Caco-2 (cell line): ENCODE measurements at regions not wholly inside any gene's neighbourhood (a gene's known extent, or its start where the extent isn't known, plus 50 kb on each side); places are given as distances from the start of the nearest gene placed in this dataset.

ENCODE experiments used
- BruUV-seq: library from RNA; stranded (reverse); fragments of 400-500 nt; replicated peaks from 2 replicates; lab custom pipeline; 2021; lab: Mats Ljungman, UMichigan
- CTCF ChIA-PET: fragments of 300-600 bp; sonication (Branson Sonifier 250); formaldehyde crosslinking; loops from one replicate; lab custom pipeline; 2022; ENCODE audit warnings: antibody characterized with exemption; lab: Charles Lee
- POLR2A ChIA-PET: fragments of 300-600 bp; sonication (Branson Sonifier 250); formaldehyde crosslinking; loops from one replicate; lab custom pipeline; 2022; ENCODE audit warnings: antibody characterized with exemption; lab: Charles Lee
- DNase-seq, 2 experiments: peaks; one replicate each; pipeline versions ENCODE4 v3.0.0 to v3.0.0-alpha.2; 2020 to 2022
- H3K27me3 ChIP-seq: replicated peaks from 2 replicates; pipeline ENCODE4 v1.6.0; 2011; ENCODE audit warnings: low read length; ENCODE audit not compliant: control insufficient read depth, insufficient read depth
- H3K36me3 ChIP-seq: 2 replicates; pipeline ENCODE4 v1.5.1; 2011; ENCODE audit warnings: low read length; ENCODE audit not compliant: control insufficient read depth, insufficient read depth
- H3K4me1 ChIP-seq: fragments of 250-450 bp; sonication (Bioruptor Pico); 2 replicates; pipeline ENCODE4 v1.5.1; 2020; ENCODE audit warnings: mild to moderate bottlenecking
- H3K4me3 ChIP-seq: 2 replicates; pipeline ENCODE4 v1.5.1; 2011; ENCODE audit warnings: low read depth, mild to moderate bottlenecking, control low read depth, low read length
- H3K9me3 ChIP-seq: fragments of 250-450 bp; sonication (Bioruptor Pico); 2 replicates; pipeline ENCODE4 v1.5.1; 2020; ENCODE audit warnings: mild to moderate bottlenecking, moderate library complexity
- H3K27ac Mint-ChIP-seq: one replicate; pipeline ENCODE4 v1.8.0; 2022; ENCODE audit warnings: mixed read lengths; ENCODE audit not compliant: unreplicated experiment
- H3K27me3 Mint-ChIP-seq: one replicate; pipeline ENCODE4 v1.8.0; 2022; ENCODE audit warnings: mixed read lengths; ENCODE audit not compliant: insufficient read depth, unreplicated experiment
- H3K36me3 Mint-ChIP-seq: one replicate; pipeline ENCODE4 v1.8.0; 2022; ENCODE audit warnings: mild to moderate bottlenecking, mixed read lengths; ENCODE audit not compliant: insufficient read depth, unreplicated experiment
- H3K4me1 Mint-ChIP-seq: one replicate; pipeline ENCODE4 v1.8.0; 2022; ENCODE audit warnings: low read depth, mixed read lengths; ENCODE audit not compliant: unreplicated experiment
- H3K4me3 Mint-ChIP-seq: one replicate; pipeline ENCODE4 v1.8.0; 2022; ENCODE audit warnings: mild to moderate bottlenecking, moderate library complexity, mixed read lengths; ENCODE audit not compliant: unreplicated experiment
- H3K9me3 Mint-ChIP-seq: one replicate; pipeline ENCODE4 v1.8.0; 2022; ENCODE audit warnings: mixed read lengths; ENCODE audit not compliant: unreplicated experiment
- intact Hi-C: fragments of 100-400 bp; cut with micrococcal nuclease; formaldehyde crosslinking; loops from one replicate; pipeline ENCODE4 v1.10.0; 2022; ENCODE audit not compliant: unreplicated experiment
- TF ChIP-seq, protein P1 (sequence below), 2 experiments: fragments of 200-600 bp in 1 of 2; IDR thresholded peaks; 1 replicate in 1 of 2; 2 replicates in 1 of 2; pipeline versions ENCODE4 v1.5.1 to v1.8.0; 2011 to 2022; ENCODE audit warnings: antibody characterized with exemption in 1 of 2, control low read depth in 1 of 2, inconsistent platforms in 1 of 2, low read depth in 1 of 2, low read length in 1 of 2, mild to moderate bottlenecking in 1 of 2, moderate library complexity in 1 of 2; ENCODE audit not compliant: insufficient read depth in 1 of 2, severe bottlenecking in 1 of 2, unreplicated experiment in 1 of 2

DNA sequence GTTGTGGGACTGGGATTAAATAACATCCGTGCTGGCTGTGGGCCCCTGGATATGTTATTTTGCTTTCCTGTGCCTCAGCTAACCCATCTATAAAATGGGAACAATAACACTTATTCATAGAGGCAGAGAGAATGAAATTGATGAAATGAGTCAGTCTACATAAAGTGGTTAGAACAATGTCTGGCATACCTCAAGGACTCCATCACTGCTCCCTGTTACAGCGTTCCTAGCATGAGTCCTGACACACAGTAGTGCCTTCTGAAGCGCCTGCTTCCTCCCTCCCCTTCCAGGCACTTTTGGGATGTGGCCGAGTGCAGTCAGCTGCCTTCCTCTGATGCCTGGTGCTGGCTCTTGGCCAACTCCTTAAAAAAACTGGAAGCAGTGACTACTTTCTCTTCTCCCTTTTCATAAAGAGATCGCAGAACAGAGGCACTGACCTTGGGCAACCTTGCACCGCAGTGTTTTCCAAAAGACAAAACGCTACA is 108.4 kb upstream of the ZMIZ1 start:
- Mint-ChIP-seq H3K36me3 (no peaks in the 10 kb centered on the region), H3K4me1 (peaks cover 8% of the 10 kb centered on the region), H3K9me3 (no peaks in the 10 kb centered on the region), H3K4me3 (no peak overlapping the region), H3K27me3 (no peaks in the 10 kb centered on the region), H3K27ac (no peak overlapping the region)
- peaks cover 8% of the 10 kb centered on the region for H3K4me1 ChIP-seq
- no peak for DNase-seq
- CTCF ChIA-PET, result no interaction called here
- no peaks in the 10 kb centered on the region for H3K36me3 ChIP-seq
- TF ChIP-seq, protein P1, sequence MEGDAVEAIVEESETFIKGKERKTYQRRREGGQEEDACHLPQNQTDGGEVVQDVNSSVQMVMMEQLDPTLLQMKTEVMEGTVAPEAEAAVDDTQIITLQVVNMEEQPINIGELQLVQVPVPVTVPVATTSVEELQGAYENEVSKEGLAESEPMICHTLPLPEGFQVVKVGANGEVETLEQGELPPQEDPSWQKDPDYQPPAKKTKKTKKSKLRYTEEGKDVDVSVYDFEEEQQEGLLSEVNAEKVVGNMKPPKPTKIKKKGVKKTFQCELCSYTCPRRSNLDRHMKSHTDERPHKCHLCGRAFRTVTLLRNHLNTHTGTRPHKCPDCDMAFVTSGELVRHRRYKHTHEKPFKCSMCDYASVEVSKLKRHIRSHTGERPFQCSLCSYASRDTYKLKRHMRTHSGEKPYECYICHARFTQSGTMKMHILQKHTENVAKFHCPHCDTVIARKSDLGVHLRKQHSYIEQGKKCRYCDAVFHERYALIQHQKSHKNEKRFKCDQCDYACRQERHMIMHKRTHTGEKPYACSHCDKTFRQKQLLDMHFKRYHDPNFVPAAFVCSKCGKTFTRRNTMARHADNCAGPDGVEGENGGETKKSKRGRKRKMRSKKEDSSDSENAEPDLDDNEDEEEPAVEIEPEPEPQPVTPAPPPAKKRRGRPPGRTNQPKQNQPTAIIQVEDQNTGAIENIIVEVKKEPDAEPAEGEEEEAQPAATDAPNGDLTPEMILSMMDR (IDR thresholded peaks at IDR 0.05; ENCODE audit: insufficient read depth in 1 of 2, low read depth in 1 of 2, low read length in 1 of 2, severe bottlenecking in 1 of 2, unreplicated experiment in 1 of 2), result no peak
- BruUV-seq, result no TSS peak
- intact Hi-C loops, result no loop called here
- H3K27me3 ChIP-seq, result no peaks in the 10 kb centered on the region
- no peak overlapping the region for H3K4me3 ChIP-seq
- POLR2A ChIA-PET, result no interaction called here
- no peaks in the 10 kb centered on the region for H3K9me3 ChIP-seq

DNA sequence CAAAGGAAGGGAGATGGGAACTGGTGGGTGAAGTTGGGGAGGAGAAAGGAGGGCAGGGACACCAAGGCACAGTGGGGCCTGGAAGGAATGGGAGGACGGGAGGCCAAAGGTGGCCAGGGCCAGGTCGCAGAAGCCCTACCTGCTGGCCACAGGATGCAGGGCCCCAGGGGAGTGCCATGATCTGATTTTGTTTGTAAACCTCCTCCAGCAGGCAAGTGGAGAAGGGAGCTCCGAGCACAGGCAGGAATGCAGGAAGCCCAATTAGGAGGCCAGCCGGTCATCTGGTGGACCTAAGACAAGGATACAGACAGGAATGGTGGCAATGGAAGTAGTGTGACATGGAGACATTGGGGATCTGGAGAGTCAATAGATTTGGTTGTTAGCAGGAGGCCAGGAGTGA is 107.0 kb upstream of the ZMIZ1 start:
- ChIA-PET CTCF (interaction anchor here (1.0 kb wide), 1 partner anchor 104 kb away, joined by 4 read pairs; no protein-coding TSS in a partner anchor), POLR2A (no interaction called here)
- Histone ChIP-seq H3K9me3 (no peaks in the 10 kb centered on the region), H3K36me3 (no peaks in the 10 kb centered on the region), H3K4me3 (no peak overlapping the region), H3K27me3 (no peaks in the 10 kb centered on the region), H3K4me1 (peaks cover 14% of the 10 kb centered on the region)
- Mint-ChIP-seq H3K4me3 (no peak overlapping the region), H3K4me1 (peaks cover 10% of the 10 kb centered on the region), H3K36me3 (no peaks in the 10 kb centered on the region), H3K27me3 (no peaks in the 10 kb centered on the region), H3K9me3 (no peaks in the 10 kb centered on the region), H3K27ac (no peak overlapping the region)
- no peak for DNase-seq
- intact Hi-C loops, result no loop called here
- BruUV-seq, result no TSS peak
- TF ChIP-seq, protein P1 (IDR thresholded peaks at IDR 0.05; ENCODE audit: insufficient read depth in 1 of 2, low read depth in 1 of 2, low read length in 1 of 2, severe bottlenecking in 1 of 2, unreplicated experiment in 1 of 2), result no peak

DNA sequence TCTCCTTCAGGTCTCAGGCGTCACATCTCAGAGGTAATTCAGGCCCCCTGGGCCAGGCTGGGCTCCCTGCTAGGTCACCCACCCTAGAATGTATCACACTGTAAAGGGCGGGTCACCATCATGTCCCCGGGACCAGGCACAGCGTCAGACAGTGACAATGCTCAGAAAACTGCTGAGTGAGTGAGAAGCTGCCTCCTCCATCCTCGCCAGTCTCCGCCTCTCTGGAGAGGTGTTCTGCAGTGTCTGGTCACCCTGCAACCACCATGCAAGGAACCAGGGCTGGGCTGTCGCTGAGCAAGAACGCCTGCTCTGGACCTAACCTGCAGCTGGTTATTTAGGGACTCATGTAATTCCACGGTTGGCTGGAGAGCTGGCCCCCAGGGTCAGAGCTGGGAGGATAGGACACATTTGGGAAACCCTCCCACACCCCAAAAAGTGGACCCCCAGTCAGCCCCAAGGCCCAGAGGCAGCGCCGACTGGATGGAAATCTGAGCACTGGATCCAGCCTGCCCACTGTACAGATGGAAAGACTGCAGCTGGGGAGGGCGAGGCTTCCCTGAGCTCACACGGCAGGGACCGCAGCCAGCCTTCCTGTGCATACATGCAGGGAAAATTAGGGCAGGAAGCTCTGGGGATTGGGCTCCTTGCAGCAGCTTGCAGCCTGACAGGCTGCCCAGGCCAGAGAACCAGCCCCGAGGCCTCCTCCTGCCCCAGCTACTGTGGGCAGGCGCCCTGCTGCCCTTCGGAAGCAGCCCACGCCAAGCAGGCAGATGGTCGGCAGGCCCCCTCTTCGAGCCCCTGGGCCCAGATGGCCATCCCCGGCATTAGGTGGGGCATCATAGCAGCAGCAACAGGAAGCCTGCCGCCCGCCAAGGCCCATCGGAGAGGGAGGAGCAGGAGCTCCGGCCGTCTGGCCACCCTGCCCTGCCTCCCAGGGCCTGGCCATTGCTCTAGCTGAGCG is 105.4 kb upstream of the ZMIZ1 start:
- TF ChIP-seq, protein P1 (IDR thresholded peaks at IDR 0.05; ENCODE audit: insufficient read depth in 1 of 2, low read depth in 1 of 2, low read length in 1 of 2, severe bottlenecking in 1 of 2, unreplicated experiment in 1 of 2), result no peak
- ChIA-PET CTCF (no interaction called here), POLR2A (no interaction called here)
- no peaks in the 10 kb centered on the region for H3K36me3 Mint-ChIP-seq
- H3K27ac Mint-ChIP-seq, result no peak overlapping the region
- H3K4me1 Mint-ChIP-seq, result peaks cover 10% of the 10 kb centered on the region
- Histone ChIP-seq H3K36me3 (no peaks in the 10 kb centered on the region), H3K4me3 (no peak overlapping the region), H3K27me3 (no peaks in the 10 kb centered on the region), H3K4me1 (peaks cover 14% of the 10 kb centered on the region), H3K9me3 (no peaks in the 10 kb centered on the region)
- BruUV-seq, result no TSS peak
- no peaks in the 10 kb centered on the region for H3K9me3 Mint-ChIP-seq
- H3K4me3 Mint-ChIP-seq, result no peak overlapping the region
- intact Hi-C loops, result no loop called here
- DNase-seq, result no peak
- no peaks in the 10 kb centered on the region for H3K27me3 Mint-ChIP-seq
